ENCODE measurements at regions not wholly inside any gene's neighbourhood (a gene's known extent, or its start where the extent isn't known, plus 50 kb on each side); places are given as distances from the start of the nearest gene placed in this dataset.

- Histone ChIP-seq H3K9ac (ENCODE audit: extremely low read depth, insufficient read length, low read length) (no peak overlapping the region), H3T11ph (ENCODE audit: low read length) (no peak overlapping the region), H3K23ac (ENCODE audit: insufficient read length, low read depth, low read length) (no peak overlapping the region), H4K8ac (replicated peaks; ENCODE audit: insufficient read length, low read depth, low read length) (no peak overlapping the region), H4K20me1 (ENCODE audit: control insufficient read depth, insufficient read depth, insufficient read length) (no peaks in the 10 kb centered on the region), H2BK120ac (ENCODE audit: low read depth, low read length, poor library complexity, severe bottlenecking) (no peak overlapping the region), H3K27me3 (ENCODE audit: insufficient read depth, low read length) (no peaks in the 10 kb centered on the region), H3K79me1 (ENCODE audit: insufficient read depth, low read depth, low read length, poor library complexity, severe bottlenecking) (no peaks in the 10 kb centered on the region), H2BK12ac (ENCODE audit: insufficient read length, low read depth, low read length) (no peak overlapping the region), H3K18ac (ENCODE audit: insufficient read length, low read depth, low read length) (no peak overlapping the region), H2AK5ac (ENCODE audit: insufficient read length, low read length) (no peak overlapping the region), H3K4me1 (ENCODE audit: insufficient read depth, low read length) (no peaks in the 10 kb centered on the region), H3K23me2 (ENCODE audit: insufficient read length, low read depth, low read length, poor library complexity, severe bottlenecking) (no peaks in the 10 kb centered on the region), H3K4ac (ENCODE audit: low read depth, low read length) (no peak overlapping the region), H3K56ac (ENCODE audit: insufficient read length, low read depth, low read length) (no peak overlapping the region), H3K79me2 (ENCODE audit: insufficient read depth, low read length) (no peaks in the 10 kb centered on the region), H3K27ac (ENCODE audit: insufficient read length, low read depth, low read length) (no peak overlapping the region), H2AFZ (ENCODE audit: low read length) (no peak overlapping the region), H3K14ac (ENCODE audit: insufficient read depth, low read length) (no peak overlapping the region), H3K4me2 (ENCODE audit: insufficient read depth, insufficient read length, low read length) (no peak overlapping the region), H2BK20ac (ENCODE audit: low read depth, low read length, poor library complexity, severe bottlenecking) (no peak overlapping the region), H4K5ac (ENCODE audit: insufficient read length, low read depth, low read length) (no peak overlapping the region), H4K91ac (ENCODE audit: insufficient read length, low read depth, low read length) (no peak overlapping the region), H2BK5ac (ENCODE audit: insufficient read length, low read length) (no peak overlapping the region), H2BK15ac (ENCODE audit: low read depth, low read length) (no peak overlapping the region), H3K9me3 (ENCODE audit: control insufficient read depth, low read depth, low read length) (no peaks in the 10 kb centered on the region)
- no CpG with 5 or more reads among the region's 6 CpGs for WGBS (ENCODE audit: extremely low coverage, insufficient read length, low lambda C conversion rate)
- H3K36me3 Mint-ChIP-seq (ENCODE audit: insufficient read depth in 1 of 3, low read depth in 3 of 3) = no peaks in the 10 kb centered on the region
- H3K9me3 Mint-ChIP-seq = no peaks in the 10 kb centered on the region
- H3K27me3 Mint-ChIP-seq (ENCODE audit: low read depth) = no peaks in the 10 kb centered on the region; the same call in 1 of the 2 replicates
- TF ChIP-seq CTCF (conservative IDR thresholded peaks at IDR 0.05) = no peak
- H3K4me1 Mint-ChIP-seq = peaks cover 8% of the 10 kb centered on the region in 2 experiments
- DNase-seq = no peak
- H3K27ac Mint-ChIP-seq = no peak overlapping the region
- H3K4me3 Mint-ChIP-seq = no peak overlapping the region
Observed at GRCh38 chr4:154158361-154159155, 333.0 kb downstream of the DCHS2 start.

Measured in H9 (cell line).